CD4-positive, alpha-beta memory T cell (primary cell): ENCODE measurements at regions not wholly inside any gene's neighbourhood (a gene's known extent, or its start where the extent isn't known, plus 50 kb on each side); places are given as distances from the start of the nearest gene placed in this dataset.

ENCODE experiments used
- CTCF ChIA-PET: fragments of 350-600 bp; sonication (Branson Sonifier 250); formaldehyde crosslinking; loops from one replicate; lab custom pipeline; 2021; ENCODE audit warnings: inconsistent platforms; ENCODE audit not compliant: partially characterized antibody; lab: Charles Lee
- POLR2A ChIA-PET: fragments of 350-600 bp; sonication (Branson Sonifier 250); formaldehyde crosslinking; loops from one replicate; lab custom pipeline; 2021; ENCODE audit not compliant: partially characterized antibody; lab: Charles Lee
- DNase-seq, 5 donors: peaks; one replicate each; pipeline versions ENCODE4 v3.0.0 to v3.0.0-alpha.2; 2020 to 2022; ENCODE audit warnings: mixed read lengths in 1 of 5
- H3K27ac ChIP-seq: one replicate; pipeline ENCODE4 v1.7.0; 2013; ENCODE audit warnings: low read depth, low read length
- H3K27me3 ChIP-seq: 2 replicates; pipeline ENCODE4 v1.7.0; 2013; ENCODE audit warnings: mild to moderate bottlenecking, low read length, moderate library complexity; ENCODE audit not compliant: insufficient read depth
- H3K36me3 ChIP-seq: 2 replicates; pipeline ENCODE4 v1.7.0; 2013; ENCODE audit warnings: mild to moderate bottlenecking, low read length, moderate library complexity; ENCODE audit not compliant: insufficient read depth
- H3K4me1 ChIP-seq: 2 replicates; pipeline ENCODE4 v1.7.0; 2013; ENCODE audit warnings: mild to moderate bottlenecking, low read length, moderate library complexity; ENCODE audit not compliant: insufficient read depth
- H3K4me3 ChIP-seq, 2 donors: one replicate each; pipeline ENCODE4 v1.7.0; 2013; ENCODE audit warnings: low read length in 2 of 2, mild to moderate bottlenecking in 1 of 2
- H3K9me3 ChIP-seq, 2 donors: one replicate each; pipeline ENCODE4 v1.7.0; 2013; ENCODE audit warnings: low read length in 2 of 2, control low read depth in 1 of 2; ENCODE audit not compliant: control insufficient read depth in 1 of 2
- H3K27ac Mint-ChIP-seq, 7 donors: one replicate each; pipeline ENCODE4 v1.8.0; 2020 to 2021; ENCODE audit warnings: mixed read lengths in 7 of 7, mild to moderate bottlenecking in 6 of 7, inconsistent platforms in 3 of 7, moderate library complexity in 3 of 7
- H3K27me3 Mint-ChIP-seq, 2 donors: one replicate each; pipeline ENCODE4 v1.8.0; 2020 to 2021; ENCODE audit warnings: mixed read lengths in 2 of 2
- H3K36me3 Mint-ChIP-seq, 2 donors: one replicate each; pipeline ENCODE4 v1.8.0; 2020 to 2021; ENCODE audit warnings: mixed read lengths in 2 of 2, inconsistent platforms in 1 of 2, mild to moderate bottlenecking in 1 of 2
- H3K4me1 Mint-ChIP-seq, 4 donors: one replicate each; pipeline ENCODE4 v1.8.0; 2020 to 2021; ENCODE audit warnings: mixed read lengths in 4 of 4, mild to moderate bottlenecking in 1 of 4
- H3K4me3 Mint-ChIP-seq, 8 donors: one replicate each; pipeline ENCODE4 v1.8.0; 2020 to 2021; ENCODE audit warnings: mixed read lengths in 8 of 8, mild to moderate bottlenecking in 7 of 8, moderate library complexity in 6 of 8, inconsistent platforms in 3 of 8
- H3K9me3 Mint-ChIP-seq, 8 donors: one replicate each; pipeline ENCODE4 v1.8.0; 2020 to 2021; ENCODE audit warnings: mixed read lengths in 8 of 8, mild to moderate bottlenecking in 5 of 8, inconsistent platforms in 3 of 8, moderate library complexity in 1 of 8
- intact Hi-C: fragments of 100-400 bp; cut with micrococcal nuclease; formaldehyde crosslinking; loops from one replicate; pipeline ENCODE4 v1.15.1; 2023

DNA sequence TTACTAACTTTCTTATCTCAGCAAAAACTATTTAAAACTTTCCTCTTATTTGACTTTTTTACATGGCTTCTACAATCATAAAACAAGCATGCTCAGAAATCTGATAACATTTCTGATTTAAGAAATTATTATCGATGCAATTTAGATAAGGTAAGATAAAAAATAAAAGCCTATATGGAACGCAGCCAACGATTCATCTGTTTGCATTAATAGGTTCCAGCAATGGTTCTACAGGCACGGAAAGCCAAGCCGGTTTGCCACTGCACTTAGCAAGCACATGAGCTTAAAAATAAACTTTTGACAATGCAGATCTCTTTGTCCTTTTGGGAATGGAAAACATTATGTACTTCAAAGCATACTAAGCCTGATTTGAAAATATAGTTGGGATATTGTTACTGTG is 77.5 kb upstream of the KCNK2 start:
- DNase-seq, result no peak
- H3K4me1 ChIP-seq, result no peaks in the 10 kb centered on the region
- H3K4me3 ChIP-seq, result no peak overlapping the region
- Mint-ChIP-seq H3K4me1 (peaks cover 0 to 2% (median 0%) of the 10 kb centered on the region in 4 donors), H3K27ac (no peak overlapping the region), H3K4me3 (no peak overlapping the region), H3K36me3 (no peaks in the 10 kb centered on the region), H3K27me3 (no peaks in the 10 kb centered on the region), H3K9me3 (peaks cover 0 to 2% (median 0%) of the 10 kb centered on the region in 8 donors)
- no peak overlapping the region for H3K27ac ChIP-seq
- H3K9me3 ChIP-seq, result no peaks in the 10 kb centered on the region
- H3K36me3 ChIP-seq, result no peaks in the 10 kb centered on the region
- H3K27me3 ChIP-seq, result no peaks in the 10 kb centered on the region
- CTCF ChIA-PET, result no interaction called here
- POLR2A ChIA-PET, result no interaction called here
- intact Hi-C loops, result no loop called here

GRCh38 chr1:215005656-215006345 is 76.7 kb upstream of the KCNK2 start:
- H3K9me3 Mint-ChIP-seq, result peaks cover 0 to 2% (median 0%) of the 10 kb centered on the region in 8 donors
- no peak overlapping the region for H3K27ac Mint-ChIP-seq
- no peak for DNase-seq
- no peaks in the 10 kb centered on the region for H3K36me3 ChIP-seq
- H3K4me1 ChIP-seq, result no peaks in the 10 kb centered on the region
- H3K4me3 ChIP-seq, result no peak overlapping the region
- H3K9me3 ChIP-seq, result no peaks in the 10 kb centered on the region
- H3K27me3 ChIP-seq, result no peaks in the 10 kb centered on the region
- H3K27me3 Mint-ChIP-seq, result no peaks in the 10 kb centered on the region
- intact Hi-C loops, result no loop called here
- peaks cover 0 to 2% (median 0%) of the 10 kb centered on the region in 4 donors for H3K4me1 Mint-ChIP-seq
- H3K4me3 Mint-ChIP-seq, result no peak overlapping the region
- no peak overlapping the region for H3K27ac ChIP-seq
- ChIA-PET POLR2A (no interaction called here), CTCF (no interaction called here)
- no peaks in the 10 kb centered on the region for H3K36me3 Mint-ChIP-seq

DNA sequence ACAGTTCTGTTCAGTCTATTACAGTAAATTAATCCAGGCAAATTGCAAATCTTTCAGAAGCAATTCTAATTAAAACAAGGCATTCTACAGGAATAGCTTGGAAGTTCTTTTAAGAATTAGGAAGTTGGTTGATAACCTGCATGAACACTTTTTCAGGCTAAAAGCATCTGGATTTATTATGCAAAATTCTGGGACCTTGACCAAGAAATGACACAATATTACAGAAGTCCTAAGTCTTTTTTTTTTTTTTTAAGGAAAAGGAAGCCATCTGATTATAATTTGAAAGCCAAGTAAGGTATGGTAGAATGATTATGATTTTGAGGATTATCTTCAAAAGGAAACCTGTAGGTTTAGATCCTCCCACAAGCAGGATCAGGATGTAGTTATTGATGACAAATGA is 74.7 kb upstream of the KCNK2 start:
- Mint-ChIP-seq H3K4me1 (peaks cover 0 to 2% (median 0%) of the 10 kb centered on the region in 4 donors), H3K4me3 (no peak overlapping the region), H3K27ac (no peak overlapping the region), H3K36me3 (no peaks in the 10 kb centered on the region), H3K27me3 (no peaks in the 10 kb centered on the region), H3K9me3 (peaks cover 0 to 2% (median 0%) of the 10 kb centered on the region in 8 donors)
- H3K4me1 ChIP-seq, result no peaks in the 10 kb centered on the region
- no peaks in the 10 kb centered on the region for H3K9me3 ChIP-seq
- H3K27me3 ChIP-seq, result no peaks in the 10 kb centered on the region
- H3K36me3 ChIP-seq, result no peaks in the 10 kb centered on the region
- intact Hi-C loops, result no loop called here
- no peak overlapping the region for H3K27ac ChIP-seq
- DNase-seq, result no peak
- CTCF ChIA-PET, result no interaction called here
- H3K4me3 ChIP-seq, result no peak overlapping the region
- POLR2A ChIA-PET, result no interaction called here

- no peak overlapping the region for H3K4me3 ChIP-seq
- CTCF ChIA-PET, result no interaction called here
- POLR2A ChIA-PET, result no interaction called here
- Mint-ChIP-seq H3K9me3 (peaks cover 0 to 19% (median 6%) of the 10 kb centered on the region in 8 donors), H3K36me3 (no peaks in the 10 kb centered on the region), H3K4me1 (no peaks in the 10 kb centered on the region), H3K4me3 (no peak overlapping the region), H3K27me3 (no peaks in the 10 kb centered on the region), H3K27ac (no peak overlapping the region)
- H3K4me1 ChIP-seq, result no peaks in the 10 kb centered on the region
- no peaks in the 10 kb centered on the region for H3K27me3 ChIP-seq
- H3K36me3 ChIP-seq, result no peaks in the 10 kb centered on the region
- intact Hi-C loops, result no loop called here
- no peak overlapping the region for H3K27ac ChIP-seq
- no peaks in the 10 kb centered on the region for H3K9me3 ChIP-seq
- no peak for DNase-seq
Observed at GRCh38 chr1:215018555-215018954, 64.0 kb upstream of the KCNK2 start.

DNA sequence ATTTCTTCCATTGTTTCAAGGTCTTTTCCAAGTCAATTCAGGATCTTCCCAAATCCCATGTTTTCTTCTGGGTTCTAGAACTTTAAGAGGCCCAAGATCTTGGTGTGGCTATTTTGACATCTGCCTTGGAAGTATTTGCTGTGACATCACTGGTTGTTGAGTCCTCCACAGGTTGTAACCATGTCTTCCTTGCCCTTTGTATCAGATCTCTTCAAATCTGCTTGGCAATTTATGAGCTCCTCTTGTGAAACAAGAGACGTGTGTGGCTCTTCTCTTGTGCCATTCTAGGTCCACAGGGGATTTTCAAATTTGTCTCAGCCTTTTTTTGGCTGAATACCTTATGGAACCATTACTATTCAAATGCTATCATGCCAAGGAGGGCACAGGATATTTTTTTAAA is 60.3 kb upstream of the KCNK2 start:
- H3K27ac Mint-ChIP-seq, result no peak overlapping the region
- no peaks in the 10 kb centered on the region for H3K27me3 ChIP-seq
- intact Hi-C loops, result no loop called here
- H3K36me3 ChIP-seq, result no peaks in the 10 kb centered on the region
- H3K4me1 Mint-ChIP-seq, result no peaks in the 10 kb centered on the region
- H3K36me3 Mint-ChIP-seq, result no peaks in the 10 kb centered on the region
- no peaks in the 10 kb centered on the region for H3K9me3 ChIP-seq
- no peak overlapping the region for H3K4me3 ChIP-seq
- CTCF ChIA-PET, result no interaction called here
- POLR2A ChIA-PET, result no interaction called here
- no peaks in the 10 kb centered on the region for H3K27me3 Mint-ChIP-seq
- peaks cover 0 to 6% (median 2%) of the 10 kb centered on the region in 8 donors for H3K9me3 Mint-ChIP-seq
- no peak overlapping the region for H3K27ac ChIP-seq
- DNase-seq, result no peak
- H3K4me1 ChIP-seq, result no peaks in the 10 kb centered on the region
- H3K4me3 Mint-ChIP-seq, result no peak overlapping the region

GRCh38 chr1:215022741-215023141 is 59.8 kb upstream of the KCNK2 start:
- Mint-ChIP-seq H3K27me3 (no peaks in the 10 kb centered on the region), H3K4me1 (no peaks in the 10 kb centered on the region), H3K9me3 (peaks cover 0 to 4% (median 2%) of the 10 kb centered on the region in 8 donors), H3K36me3 (no peaks in the 10 kb centered on the region), H3K4me3 (no peak overlapping the region), H3K27ac (no peak overlapping the region)
- intact Hi-C loops, result no loop called here
- Histone ChIP-seq H3K36me3 (no peaks in the 10 kb centered on the region), H3K4me3 (no peak overlapping the region), H3K4me1 (no peaks in the 10 kb centered on the region), H3K27me3 (no peaks in the 10 kb centered on the region), H3K9me3 (no peaks in the 10 kb centered on the region), H3K27ac (no peak overlapping the region)
- CTCF ChIA-PET, result no interaction called here
- POLR2A ChIA-PET, result no interaction called here
- DNase-seq, result no peak

GRCh38 chr1:215023155-215023832 is 59.2 kb upstream of the KCNK2 start:
- H3K4me3 Mint-ChIP-seq, result no peak overlapping the region
- no peaks in the 10 kb centered on the region for H3K4me1 Mint-ChIP-seq
- Histone ChIP-seq H3K9me3 (no peaks in the 10 kb centered on the region), H3K27me3 (no peaks in the 10 kb centered on the region), H3K4me3 (no peak overlapping the region), H3K36me3 (no peaks in the 10 kb centered on the region), H3K27ac (no peak overlapping the region), H3K4me1 (no peaks in the 10 kb centered on the region)
- intact Hi-C loops, result no loop called here
- no peak for DNase-seq
- no peak overlapping the region for H3K27ac Mint-ChIP-seq
- peaks cover 0 to 4% (median 2%) of the 10 kb centered on the region in 8 donors for H3K9me3 Mint-ChIP-seq
- ChIA-PET POLR2A (no interaction called here), CTCF (no interaction called here)
- H3K36me3 Mint-ChIP-seq, result no peaks in the 10 kb centered on the region
- H3K27me3 Mint-ChIP-seq, result no peaks in the 10 kb centered on the region
